Cortex of kidney (tissue), 1 donor: ENCODE measurements at regions not wholly inside any gene's neighbourhood (a gene's known extent, or its start where the extent isn't known, plus 50 kb on each side); places are given as distances from the start of the nearest gene placed in this dataset.

ENCODE experiments used
- DNase-seq: peaks from one replicate; lab custom pipeline; 2025; lab: John Stamatoyannopoulos, UW

GRCh38 chr5:167969998-167970397, 321.4 kb upstream of the WWC1 start:
- no peak for DNase-seq

- DNase-seq, result no peak
Measured at GRCh38 chr5:167971706-167972105, 319.7 kb upstream of the WWC1 start.

- DNase-seq, result no peak
Measured at GRCh38 chr5:167973126-167973525, 318.3 kb upstream of the WWC1 start.

GRCh38 chr5:167984951-167985350, 306.5 kb upstream of the WWC1 start:
- no peak for DNase-seq

- no peak for DNase-seq
Measured at GRCh38 chr5:167985373-167985772, 306.1 kb upstream of the WWC1 start.

GRCh38 chr5:167987490-167988280, 303.8 kb upstream of the WWC1 start:
- no peak for DNase-seq

- DNase-seq, result no peak
Measured at GRCh38 chr5:167992868-167993267, 298.6 kb upstream of the WWC1 start.

GRCh38 chr5:167993771-167994170, 297.7 kb upstream of the WWC1 start:
- DNase-seq, result no peak

GRCh38 chr5:167995844-167996425, 295.5 kb upstream of the WWC1 start:
- DNase-seq, result no peak

- DNase-seq, result no peak
Measured at GRCh38 chr5:167998148-167998767, 293.2 kb upstream of the WWC1 start.

- no peak for DNase-seq
Measured at GRCh38 chr5:167999182-167999581, 292.3 kb upstream of the WWC1 start.

GRCh38 chr5:168001318-168001717, 290.1 kb upstream of the WWC1 start:
- no peak for DNase-seq

GRCh38 chr5:168002116-168002515, 289.3 kb upstream of the WWC1 start:
- DNase-seq, result no peak

- no peak for DNase-seq
Measured at GRCh38 chr5:168005093-168005492, 286.4 kb upstream of the WWC1 start.

- no peak for DNase-seq
Measured at GRCh38 chr5:168005936-168006335, 285.5 kb upstream of the WWC1 start.

- DNase-seq, result no peak
Measured at GRCh38 chr5:168006456-168007130, 284.9 kb upstream of the WWC1 start.

- DNase-seq, result no peak
Measured at GRCh38 chr5:168007286-168007685, 284.2 kb upstream of the WWC1 start.

- no peak for DNase-seq
Measured at GRCh38 chr5:168008555-168008954, 282.9 kb upstream of the WWC1 start.

GRCh38 chr5:168011096-168011495, 280.3 kb upstream of the WWC1 start:
- no peak for DNase-seq

- DNase-seq, result no peak
Measured at GRCh38 chr5:168012006-168012405, 279.4 kb upstream of the WWC1 start.

- DNase-seq, result no peak
Measured at GRCh38 chr5:168013546-168013945, 277.9 kb upstream of the WWC1 start.

GRCh38 chr5:168014433-168015123, 276.9 kb upstream of the WWC1 start:
- DNase-seq, result no peak
